ENCODE measurements at regions not wholly inside any gene's neighbourhood (a gene's known extent, or its start where the extent isn't known, plus 50 kb on each side); places are given as distances from the start of the nearest gene placed in this dataset.

DNA sequence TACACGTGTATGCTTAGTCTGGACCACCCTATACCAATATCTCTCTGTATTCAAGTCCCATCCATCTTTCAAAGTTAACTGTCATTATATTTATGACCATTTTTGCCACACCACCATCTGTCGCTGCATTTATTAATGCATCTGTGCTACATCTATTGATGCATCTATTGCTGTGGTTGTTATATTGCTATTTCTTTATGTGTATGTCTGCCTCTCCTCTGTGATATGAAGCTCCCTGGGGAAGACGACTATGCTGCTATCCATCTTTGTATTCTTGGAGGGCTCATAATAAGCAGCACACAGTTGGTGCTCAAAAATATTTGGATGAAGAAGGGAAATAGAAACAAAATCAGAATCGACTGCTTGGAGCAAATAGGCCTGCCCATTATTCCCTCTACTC is 357.6 kb downstream of the RPS29 start:
- FAIRE-seq: no peak
- H3K27me3 ChIP-seq (ENCODE audit: control insufficient read depth, insufficient read depth, low read length): no peaks in the 10 kb centered on the region
- no peaks in the 10 kb centered on the region for H3K36me3 ChIP-seq (ENCODE audit: control insufficient read depth, insufficient read depth, low read length)
- TF ChIP-seq, protein P1, sequence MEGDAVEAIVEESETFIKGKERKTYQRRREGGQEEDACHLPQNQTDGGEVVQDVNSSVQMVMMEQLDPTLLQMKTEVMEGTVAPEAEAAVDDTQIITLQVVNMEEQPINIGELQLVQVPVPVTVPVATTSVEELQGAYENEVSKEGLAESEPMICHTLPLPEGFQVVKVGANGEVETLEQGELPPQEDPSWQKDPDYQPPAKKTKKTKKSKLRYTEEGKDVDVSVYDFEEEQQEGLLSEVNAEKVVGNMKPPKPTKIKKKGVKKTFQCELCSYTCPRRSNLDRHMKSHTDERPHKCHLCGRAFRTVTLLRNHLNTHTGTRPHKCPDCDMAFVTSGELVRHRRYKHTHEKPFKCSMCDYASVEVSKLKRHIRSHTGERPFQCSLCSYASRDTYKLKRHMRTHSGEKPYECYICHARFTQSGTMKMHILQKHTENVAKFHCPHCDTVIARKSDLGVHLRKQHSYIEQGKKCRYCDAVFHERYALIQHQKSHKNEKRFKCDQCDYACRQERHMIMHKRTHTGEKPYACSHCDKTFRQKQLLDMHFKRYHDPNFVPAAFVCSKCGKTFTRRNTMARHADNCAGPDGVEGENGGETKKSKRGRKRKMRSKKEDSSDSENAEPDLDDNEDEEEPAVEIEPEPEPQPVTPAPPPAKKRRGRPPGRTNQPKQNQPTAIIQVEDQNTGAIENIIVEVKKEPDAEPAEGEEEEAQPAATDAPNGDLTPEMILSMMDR (IDR thresholded peaks at IDR 0.05; ENCODE audit: insufficient read depth, low read length, severe bottlenecking): no peak
- H3K4me3 ChIP-seq (ENCODE audit: low read depth, low read length): no peak overlapping the region
- DNase-seq (ENCODE audit: low read depth): no peak

DNA sequence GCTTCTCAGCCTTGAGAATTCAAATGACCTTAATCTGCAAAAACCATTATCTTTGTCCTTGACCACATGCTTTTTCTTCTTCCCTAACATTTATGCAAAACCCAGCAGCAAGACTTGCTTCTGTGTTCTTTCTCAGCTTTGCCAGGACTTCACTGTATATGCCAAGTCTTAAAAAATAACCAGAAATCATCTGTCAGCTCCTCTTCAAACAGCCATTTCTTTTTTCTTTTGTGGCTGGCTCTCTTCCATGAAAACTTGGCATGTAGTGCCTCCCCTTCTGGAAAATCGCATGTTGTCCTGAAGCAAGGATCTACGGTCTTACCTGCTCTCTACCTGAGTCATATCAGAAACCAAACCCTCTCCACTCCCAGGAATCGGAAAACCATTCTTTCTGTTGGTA is 364.9 kb downstream of the RPS29 start:
- TF ChIP-seq, protein P1 (IDR thresholded peaks at IDR 0.05; ENCODE audit: insufficient read depth, low read length, severe bottlenecking): no peak
- DNase-seq (ENCODE audit: low read depth) (no peak), FAIRE-seq (no peak)
- Histone ChIP-seq H3K27me3 (ENCODE audit: control insufficient read depth, insufficient read depth, low read length) (no peaks in the 10 kb centered on the region), H3K4me3 (ENCODE audit: low read depth, low read length) (no peak overlapping the region), H3K36me3 (ENCODE audit: control insufficient read depth, insufficient read depth, low read length) (no peaks in the 10 kb centered on the region)

DNA sequence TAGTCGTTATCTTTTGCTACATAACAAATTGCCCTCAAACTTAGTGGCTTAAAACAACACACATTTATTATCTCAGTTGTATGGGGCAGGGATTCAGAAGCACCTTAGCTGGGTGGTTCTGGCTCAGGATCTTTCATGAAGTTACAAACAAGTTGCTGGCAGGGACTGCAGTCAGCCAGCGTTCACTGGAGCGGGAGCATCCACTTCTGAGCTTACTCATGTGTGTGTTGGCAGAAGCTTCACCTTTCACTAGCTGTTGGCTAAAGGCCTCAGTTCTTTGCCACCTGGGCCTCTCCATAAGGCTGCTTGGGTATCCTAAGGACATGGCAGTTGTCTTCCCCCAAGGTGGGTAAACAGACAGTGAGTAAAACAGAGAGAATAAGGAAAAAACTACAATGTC is 365.7 kb downstream of the RPS29 start:
- FAIRE-seq (no peak), DNase-seq (ENCODE audit: low read depth) (no peak)
- Histone ChIP-seq H3K27me3 (ENCODE audit: control insufficient read depth, insufficient read depth, low read length) (no peaks in the 10 kb centered on the region), H3K36me3 (ENCODE audit: control insufficient read depth, insufficient read depth, low read length) (no peaks in the 10 kb centered on the region), H3K4me3 (ENCODE audit: low read depth, low read length) (no peak overlapping the region)
- TF ChIP-seq, protein P1 (IDR thresholded peaks at IDR 0.05; ENCODE audit: insufficient read depth, low read length, severe bottlenecking): no peak

DNA sequence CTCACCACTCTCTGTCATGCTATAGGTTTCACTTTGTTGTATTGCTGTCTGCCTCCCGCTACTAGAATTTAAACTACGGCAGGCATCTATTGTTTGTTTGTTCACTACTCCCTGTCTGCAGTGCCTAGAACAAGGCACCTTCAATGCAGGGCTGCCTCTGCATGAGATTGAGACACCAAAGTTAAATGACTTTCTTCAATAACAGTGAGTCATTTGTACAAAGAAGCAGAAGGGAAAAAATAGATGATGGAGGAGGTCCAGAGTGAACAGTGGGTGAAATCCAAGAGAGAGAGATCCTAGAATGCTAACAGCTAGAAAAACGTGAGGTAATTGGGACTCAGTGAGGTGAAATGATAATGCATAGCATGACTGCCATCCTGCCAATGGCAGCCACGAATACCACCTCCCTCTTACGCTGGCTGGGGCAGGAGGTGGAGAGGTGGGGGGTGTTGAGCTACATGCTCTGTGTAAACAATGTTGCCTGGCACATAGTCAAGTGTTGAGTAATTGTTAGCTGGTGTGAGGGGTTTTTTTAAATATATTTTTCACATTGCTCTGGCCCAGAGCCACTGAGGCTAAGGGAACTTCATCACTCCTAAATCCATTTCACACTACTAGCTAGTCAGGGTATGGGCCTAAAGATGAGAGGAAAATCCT is 367.6 kb downstream of the RPS29 start:
- Histone ChIP-seq H3K36me3 (ENCODE audit: control insufficient read depth, insufficient read depth, low read length) (no peaks in the 10 kb centered on the region), H3K27me3 (ENCODE audit: control insufficient read depth, insufficient read depth, low read length) (no peaks in the 10 kb centered on the region), H3K4me3 (ENCODE audit: low read depth, low read length) (no peak overlapping the region)
- no peak for FAIRE-seq
- no peak for DNase-seq (ENCODE audit: low read depth)
- TF ChIP-seq, protein P1 (IDR thresholded peaks at IDR 0.05; ENCODE audit: insufficient read depth, low read length, severe bottlenecking): no peak

DNA sequence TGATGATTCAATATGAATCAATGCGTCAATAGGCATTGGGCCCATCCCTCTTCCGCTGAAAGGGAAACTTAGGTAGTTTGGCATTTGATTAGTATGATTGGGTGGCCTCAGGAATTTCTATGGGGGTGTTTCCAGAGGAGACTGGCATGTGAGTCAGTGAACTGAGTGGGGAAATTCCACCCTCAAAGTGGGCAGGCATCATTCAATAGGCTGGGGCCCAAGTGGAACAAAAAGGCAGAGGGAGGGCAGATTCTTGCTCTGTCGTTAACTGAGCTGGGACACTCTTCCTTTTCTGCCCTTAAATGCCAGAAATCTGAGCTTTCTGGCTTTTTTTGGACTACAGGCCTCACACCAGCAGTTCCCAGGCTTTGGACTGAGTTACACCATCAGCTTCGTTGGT is 373.5 kb downstream of the RPS29 start:
- FAIRE-seq: no peak
- Histone ChIP-seq H3K36me3 (ENCODE audit: control insufficient read depth, insufficient read depth, low read length) (no peaks in the 10 kb centered on the region), H3K27me3 (ENCODE audit: control insufficient read depth, insufficient read depth, low read length) (no peaks in the 10 kb centered on the region), H3K4me3 (ENCODE audit: low read depth, low read length) (no peak overlapping the region)
- DNase-seq (ENCODE audit: low read depth): no peak
- TF ChIP-seq, protein P1 (IDR thresholded peaks at IDR 0.05; ENCODE audit: insufficient read depth, low read length, severe bottlenecking): no peak

DNA sequence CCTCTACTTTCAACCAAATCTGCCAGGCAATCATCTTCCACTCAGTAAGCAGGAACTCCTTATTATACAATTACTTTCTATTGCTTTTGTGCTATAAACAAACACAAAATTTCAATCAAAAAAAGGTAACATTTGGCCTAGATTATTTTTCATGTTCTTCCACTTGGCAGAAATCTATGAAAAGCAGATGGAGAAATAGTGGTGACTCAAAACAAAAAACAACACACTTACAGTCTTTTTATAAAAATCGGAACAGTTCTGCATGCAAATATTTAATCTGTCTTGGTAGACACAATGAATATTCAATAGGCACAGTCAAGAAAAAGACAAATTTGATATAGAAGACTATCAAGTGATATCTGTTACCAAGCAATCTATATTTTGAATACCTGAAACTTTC is 376.8 kb downstream of the RPS29 start:
- DNase-seq (ENCODE audit: low read depth) (no peak), FAIRE-seq (no peak)
- no peaks in the 10 kb centered on the region for H3K36me3 ChIP-seq (ENCODE audit: control insufficient read depth, insufficient read depth, low read length)
- no peak overlapping the region for H3K4me3 ChIP-seq (ENCODE audit: low read depth, low read length)
- TF ChIP-seq, protein P1 (IDR thresholded peaks at IDR 0.05; ENCODE audit: insufficient read depth, low read length, severe bottlenecking): no peak
- no peaks in the 10 kb centered on the region for H3K27me3 ChIP-seq (ENCODE audit: control insufficient read depth, insufficient read depth, low read length)
